GM12892 (cell line): ENCODE measurements at regions not wholly inside any gene's neighbourhood (a gene's known extent, or its start where the extent isn't known, plus 50 kb on each side); places are given as distances from the start of the nearest gene placed in this dataset.
A peak's percentile ranks its signal among the peaks of the same experiment; 100 is the strongest.

Experiments used
- DNase-seq: peaks from one replicate; pipeline ENCODE4 v3.0.0; 2011; ENCODE audit not compliant: insufficient read length
- FAIRE-seq: peaks from 2 replicates; lab custom pipeline; 2011; peaks lifted over from hg19 to GRCh38; lab: Jason Lieb, UNC
- POLR2A ChIP-seq: IDR thresholded peaks from 2 replicates; pipeline ENCODE4 v1.6.1; 2011; ENCODE audit warnings: low read depth, low read length, control low read depth
- POLR2AphosphoS5 ChIP-seq: IDR thresholded peaks from 2 replicates; pipeline ENCODE4 v1.6.1; 2011; ENCODE audit warnings: low read depth, low read length, control low read depth
- TAF1 ChIP-seq: IDR thresholded peaks from 2 replicates; pipeline ENCODE4 v1.6.1; 2011; ENCODE audit warnings: low read depth, mild to moderate bottlenecking, control low read depth, low read length, borderline replicate concordance

DNA sequence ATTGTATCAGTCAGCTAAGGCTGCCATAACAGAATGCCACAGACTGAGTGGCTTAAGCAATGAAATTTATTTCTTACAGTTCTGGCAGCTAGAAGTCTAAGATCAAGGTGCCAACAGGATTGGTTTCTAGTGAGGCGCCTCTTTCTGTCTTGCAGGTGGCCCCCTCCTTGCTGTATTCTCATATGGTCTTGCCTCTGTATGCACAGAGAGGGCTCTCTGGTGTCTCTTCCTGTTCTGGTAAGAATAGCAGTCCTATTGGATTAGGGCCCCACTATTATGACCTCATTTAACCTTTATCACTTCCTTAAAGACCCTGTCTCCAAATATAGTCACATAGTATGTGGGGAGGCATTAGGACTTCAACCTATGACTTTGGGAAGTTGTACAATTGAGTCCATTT lies 253.9 kb downstream of the EDEM1 start:
- TF ChIP-seq POLR2A (no peak), POLR2AphosphoS5 (no peak), TAF1 (no peak)
- DNase-seq (no peak), FAIRE-seq (peak; percentile 9)

DNA sequence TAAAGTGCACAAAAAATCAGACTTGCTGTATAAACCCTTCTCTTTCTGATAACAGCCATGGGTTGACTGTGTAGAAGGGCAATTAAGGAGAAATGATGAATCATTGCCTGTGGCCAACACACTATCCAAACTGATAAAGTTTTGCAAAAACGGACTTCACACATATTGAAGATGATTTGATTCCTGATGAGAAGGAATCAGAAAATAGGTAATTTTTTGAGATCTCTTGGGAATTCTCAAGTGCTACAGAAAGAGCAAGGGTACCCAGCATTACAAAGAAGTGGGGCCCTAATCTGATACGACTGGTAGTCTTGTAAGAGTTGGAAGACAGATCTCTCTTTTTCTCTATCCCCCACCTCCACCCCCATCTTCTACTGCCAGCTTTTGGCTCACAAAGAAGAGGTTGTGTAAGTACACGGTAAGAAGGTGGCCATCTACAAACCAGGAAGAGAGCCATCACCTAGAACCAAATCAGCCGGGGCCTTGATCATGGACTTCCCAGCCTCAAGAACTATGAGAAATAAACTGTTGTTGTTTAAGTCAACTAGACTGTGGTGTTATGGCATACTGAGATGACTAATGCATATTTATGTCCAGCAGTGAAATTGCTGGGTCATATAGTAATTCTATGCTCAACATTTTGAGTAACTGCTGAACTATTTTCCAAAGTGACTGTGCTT lies 254.7 kb downstream of the EDEM1 start:
- TF ChIP-seq TAF1 (no peak), POLR2A (no peak), POLR2AphosphoS5 (no peak)
- no peak for FAIRE-seq

GRCh38 chr3:5442786-5443138 lies 255.3 kb downstream of the EDEM1 start:
- TF ChIP-seq POLR2A (no peak), POLR2AphosphoS5 (no peak), TAF1 (no peak)
- no peak for FAIRE-seq

More for the DNA sequence above, 254.7 kb downstream of the EDEM1 start:
- no peak for DNase-seq

DNA sequence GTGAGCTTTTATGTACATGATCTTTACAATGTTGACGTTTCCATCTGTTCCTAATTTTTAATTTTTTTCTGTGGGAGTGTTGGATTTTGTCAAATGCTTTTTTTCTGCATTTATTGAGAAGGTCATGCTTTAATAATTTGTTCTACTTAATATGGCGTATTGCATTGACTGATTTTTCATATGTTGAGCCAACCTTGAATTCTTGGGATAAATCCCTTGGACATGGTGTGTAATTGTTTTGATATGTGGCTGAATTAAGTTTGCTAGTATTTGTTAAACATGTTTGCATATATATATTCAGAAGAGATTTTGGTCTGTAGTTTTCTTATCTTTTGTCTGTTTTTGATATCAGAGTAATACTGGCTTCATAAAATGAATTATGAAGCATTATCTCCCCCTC lies 256.7 kb downstream of the EDEM1 start:
- TF ChIP-seq POLR2AphosphoS5 (no peak), POLR2A (no peak), TAF1 (no peak)
- FAIRE-seq: no peak

More at GRCh38 chr3:5442786-5443138, 255.3 kb downstream of the EDEM1 start:
- DNase-seq: no peak

GRCh38 chr3:5445676-5446201 lies 258.2 kb downstream of the EDEM1 start:
- peak; percentile 44 for FAIRE-seq
- no peak for TF ChIP-seq POLR2AphosphoS5
- TF ChIP-seq TAF1: no peak
- no peak for TF ChIP-seq POLR2A
- DNase-seq: no peak

More for the DNA sequence above, 256.7 kb downstream of the EDEM1 start:
- DNase-seq: no peak

GRCh38 chr3:5448246-5448645 lies 260.7 kb downstream of the EDEM1 start:
- no peak for DNase-seq
- no peak for TF ChIP-seq POLR2A
- TF ChIP-seq POLR2AphosphoS5: no peak
- TF ChIP-seq TAF1: no peak
- FAIRE-seq: no peak

GRCh38 chr3:5448816-5449215 lies 261.3 kb downstream of the EDEM1 start:
- TF ChIP-seq TAF1: no peak
- TF ChIP-seq POLR2A: no peak
- no peak for TF ChIP-seq POLR2AphosphoS5
- peak; percentile 33 for FAIRE-seq
- no peak for DNase-seq

DNA sequence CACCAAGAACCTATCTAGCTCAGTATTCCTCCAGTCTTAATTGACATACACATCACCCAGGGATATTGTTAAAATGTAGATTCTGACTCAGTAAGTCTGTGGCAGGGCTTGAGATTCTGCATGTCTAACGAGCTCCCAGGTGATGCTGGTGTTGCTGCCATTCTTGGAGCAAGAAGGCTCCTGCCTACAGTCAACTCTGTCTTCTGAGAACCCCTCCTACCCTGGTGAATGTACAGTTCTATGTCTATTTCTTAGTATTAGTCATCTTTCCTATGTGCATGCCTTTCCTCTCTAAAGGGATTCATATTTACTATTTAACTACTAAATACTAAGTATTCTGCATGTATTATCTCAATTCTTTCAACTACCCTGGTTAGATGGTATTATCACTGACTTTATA lies 268.7 kb downstream of the EDEM1 start:
- TF ChIP-seq POLR2AphosphoS5: no peak
- TF ChIP-seq TAF1: no peak
- no peak for TF ChIP-seq POLR2A
- FAIRE-seq: peak; percentile 24
- DNase-seq: no peak

GRCh38 chr3:5458526-5458925 lies 271.0 kb downstream of the EDEM1 start:
- FAIRE-seq (no peak), DNase-seq (no peak)
- TF ChIP-seq POLR2AphosphoS5: no peak
- TF ChIP-seq POLR2A: no peak
- TF ChIP-seq TAF1: no peak

DNA sequence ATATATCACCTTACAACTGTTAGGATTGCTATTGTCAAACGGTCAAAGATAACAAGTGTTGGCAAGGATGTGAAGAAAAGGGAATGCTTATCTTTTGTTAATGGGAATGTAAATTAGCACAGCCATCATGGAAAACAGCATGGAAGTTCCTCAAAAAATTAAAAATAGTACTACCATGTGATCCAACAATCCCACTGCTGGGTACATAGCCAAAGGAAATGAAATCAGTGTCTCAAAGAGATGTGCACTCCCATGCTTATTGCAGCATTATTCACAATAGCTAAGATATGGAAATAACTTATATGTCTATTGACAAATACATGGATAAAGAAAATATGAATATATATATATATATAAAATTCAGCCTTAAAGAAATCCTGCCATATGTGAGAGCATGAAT lies 274.6 kb downstream of the EDEM1 start:
- FAIRE-seq: no peak
- TF ChIP-seq POLR2AphosphoS5 (no peak), POLR2A (no peak), TAF1 (no peak)
- DNase-seq: no peak

- FAIRE-seq (peak; percentile 14), DNase-seq (no peak)
- TF ChIP-seq TAF1 (no peak), POLR2A (no peak), POLR2AphosphoS5 (no peak)
These were observed 276.5 kb downstream of the EDEM1 start for GRCh38 chr3:5463991-5464390.

GRCh38 chr3:5464649-5465048 lies 277.1 kb downstream of the EDEM1 start:
- no peak for TF ChIP-seq TAF1
- TF ChIP-seq POLR2AphosphoS5: no peak
- no peak for TF ChIP-seq POLR2A
- FAIRE-seq: no peak
- DNase-seq: no peak

DNA sequence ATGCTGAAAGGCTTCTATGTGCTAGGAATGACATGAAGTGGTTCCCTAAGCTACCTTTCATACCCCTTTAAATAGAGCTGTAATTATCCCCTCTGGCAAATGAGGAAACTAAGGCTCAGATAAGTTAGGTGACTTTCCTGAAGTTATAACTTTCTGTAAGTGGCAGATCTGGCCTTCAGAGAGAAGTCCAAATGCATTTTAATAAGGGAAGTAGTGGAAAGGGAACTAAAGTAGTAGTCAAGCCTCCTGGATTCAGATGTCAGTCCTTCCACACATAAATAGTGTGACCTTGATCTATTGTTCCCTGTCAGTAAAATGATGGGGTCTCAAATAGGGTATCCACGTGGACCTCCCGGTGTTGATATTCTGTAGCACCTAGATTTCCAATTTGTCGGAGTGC lies 277.7 kb downstream of the EDEM1 start:
- TF ChIP-seq POLR2A (no peak), POLR2AphosphoS5 (no peak), TAF1 (no peak)
- FAIRE-seq (no peak), DNase-seq (no peak)
